Cardiac muscle cell (in vitro differentiated cells and primary cell): ENCODE measurements at regions not wholly inside any gene's neighbourhood (a gene's known extent, or its start where the extent isn't known, plus 50 kb on each side); places are given as distances from the start of the nearest gene placed in this dataset.
"Not testable (repeated sequence)": the region's sequence is repeated elsewhere in the genome, so short reads cannot be mapped to it uniquely, and the experiment has no call there.

Experiments
- DNase-seq, 2 donors: peaks; one replicate each; pipeline versions ENCODE4 v3.0.0 to v3.0.0-alpha.2; 2010 to 2017; ENCODE audit warnings: low read depth in 1 of 2, low spot score in 1 of 2
- H3K27ac ChIP-seq: fragments of 200-600 bp; sonication (generic); 2 replicates; pipeline ENCODE4 v1.5.1; 2016
- H3K27me3 ChIP-seq: fragments of 200-600 bp; sonication (generic); 2 replicates; pipeline ENCODE4 v1.6.0; 2016; ENCODE audit warnings: control low read depth
- H3K36me3 ChIP-seq: fragments of 200-600 bp; sonication (generic); 2 replicates; pipeline ENCODE4 v1.5.1; 2016; ENCODE audit warnings: control low read depth
- H3K4me1 ChIP-seq: fragments of 200-600 bp; sonication (generic); 2 replicates; pipeline ENCODE4 v1.8.1; 2017; ENCODE audit warnings: low read depth, mild to moderate bottlenecking, mixed run types
- H3K4me3 ChIP-seq: fragments of 200-600 bp; sonication (generic); 2 replicates; pipeline ENCODE4 v1.5.1; 2016; ENCODE audit warnings: mild to moderate bottlenecking
- H3K9me3 ChIP-seq: fragments of 200-600 bp; sonication (generic); 2 replicates; pipeline ENCODE4 v1.5.1; 2017; ENCODE audit warnings: low read depth, mild to moderate bottlenecking, control low read depth
- TF ChIP-seq, protein P1 (sequence below): IDR thresholded peaks from 2 replicates; pipeline ENCODE4 v1.5.1; 2012; ENCODE audit warnings: low read depth, mild to moderate bottlenecking, low read length

GRCh38 chr3:126287536-126288241 lies 69.5 kb downstream of the KLF15 start:
- H3K4me1 ChIP-seq = peaks cover 3% of the 10 kb centered on the region
- peak; percentile 77 to 85 for DNase-seq
- TF ChIP-seq, protein P1, sequence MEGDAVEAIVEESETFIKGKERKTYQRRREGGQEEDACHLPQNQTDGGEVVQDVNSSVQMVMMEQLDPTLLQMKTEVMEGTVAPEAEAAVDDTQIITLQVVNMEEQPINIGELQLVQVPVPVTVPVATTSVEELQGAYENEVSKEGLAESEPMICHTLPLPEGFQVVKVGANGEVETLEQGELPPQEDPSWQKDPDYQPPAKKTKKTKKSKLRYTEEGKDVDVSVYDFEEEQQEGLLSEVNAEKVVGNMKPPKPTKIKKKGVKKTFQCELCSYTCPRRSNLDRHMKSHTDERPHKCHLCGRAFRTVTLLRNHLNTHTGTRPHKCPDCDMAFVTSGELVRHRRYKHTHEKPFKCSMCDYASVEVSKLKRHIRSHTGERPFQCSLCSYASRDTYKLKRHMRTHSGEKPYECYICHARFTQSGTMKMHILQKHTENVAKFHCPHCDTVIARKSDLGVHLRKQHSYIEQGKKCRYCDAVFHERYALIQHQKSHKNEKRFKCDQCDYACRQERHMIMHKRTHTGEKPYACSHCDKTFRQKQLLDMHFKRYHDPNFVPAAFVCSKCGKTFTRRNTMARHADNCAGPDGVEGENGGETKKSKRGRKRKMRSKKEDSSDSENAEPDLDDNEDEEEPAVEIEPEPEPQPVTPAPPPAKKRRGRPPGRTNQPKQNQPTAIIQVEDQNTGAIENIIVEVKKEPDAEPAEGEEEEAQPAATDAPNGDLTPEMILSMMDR = no peak
- H3K27ac ChIP-seq = peak overlapping the region; percentile 72
- peaks cover 11% of the 10 kb centered on the region for H3K27me3 ChIP-seq
- peak overlapping the region; percentile 30 for H3K4me3 ChIP-seq
- H3K36me3 ChIP-seq = no peaks in the 10 kb centered on the region
- no peaks in the 10 kb centered on the region for H3K9me3 ChIP-seq

- Histone ChIP-seq H3K36me3 (no peaks in the 10 kb centered on the region), H3K27me3 (peaks cover 11% of the 10 kb centered on the region), H3K4me1 (peaks cover 3% of the 10 kb centered on the region), H3K27ac (peak overlapping the region; percentile 72), H3K9me3 (no peaks in the 10 kb centered on the region), H3K4me3 (peak overlapping the region; percentile 30)
- no peak for DNase-seq
- TF ChIP-seq, protein P1 = no peak
Observed at GRCh38 chr3:126287171-126287535, 70.1 kb downstream of the KLF15 start.

GRCh38 chr3:126285369-126285768 lies 71.8 kb downstream of the KLF15 start:
- TF ChIP-seq, protein P1 = no peak

DNA sequence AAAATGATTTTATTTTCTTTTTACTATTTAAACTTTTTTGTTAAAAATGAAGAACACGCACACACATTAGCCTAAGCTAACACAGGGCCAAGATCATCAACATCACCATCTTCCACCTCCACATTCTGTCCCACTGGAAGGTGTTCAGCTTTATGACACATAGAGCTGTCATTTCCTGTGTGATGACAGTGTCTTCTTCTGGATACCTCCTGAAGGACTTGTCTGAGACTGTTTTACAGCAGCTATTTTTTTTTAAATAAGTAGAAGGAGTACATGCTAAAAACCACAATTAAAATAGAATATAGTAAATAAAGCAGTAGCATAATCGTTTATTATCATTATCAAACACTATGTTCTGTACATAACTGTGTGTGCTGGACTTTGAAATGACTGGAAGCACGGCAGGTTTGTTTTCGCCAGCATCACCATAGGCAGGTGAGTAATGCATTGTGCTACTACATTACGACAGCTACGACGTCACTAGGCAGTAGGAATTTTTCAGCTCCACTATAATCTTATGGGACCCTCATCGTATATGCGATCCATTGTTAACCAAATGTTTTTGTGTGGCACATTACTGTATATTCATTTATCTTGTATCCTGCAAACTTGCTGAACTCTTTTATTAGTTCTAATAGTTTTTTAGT lies 72.8 kb downstream of the KLF15 start:
- Histone ChIP-seq H3K27me3 (peaks cover 11% of the 10 kb centered on the region), H3K27ac (no peak overlapping the region), H3K4me3 (no peak overlapping the region), H3K36me3 (no peaks in the 10 kb centered on the region), H3K9me3 (no peaks in the 10 kb centered on the region), H3K4me1 (peaks cover 3% of the 10 kb centered on the region)
- TF ChIP-seq, protein P1 = no peak
- peak in 1 of 2 donors; percentile 48 for DNase-seq

More at GRCh38 chr3:126285369-126285768, 71.8 kb downstream of the KLF15 start:
- Histone ChIP-seq H3K27me3 (peaks cover 11% of the 10 kb centered on the region), H3K9me3 (no peaks in the 10 kb centered on the region), H3K27ac (no peak overlapping the region), H3K4me3 (no peak overlapping the region), H3K4me1 (peaks cover 3% of the 10 kb centered on the region), H3K36me3 (no peaks in the 10 kb centered on the region)
- DNase-seq = no peak

DNA sequence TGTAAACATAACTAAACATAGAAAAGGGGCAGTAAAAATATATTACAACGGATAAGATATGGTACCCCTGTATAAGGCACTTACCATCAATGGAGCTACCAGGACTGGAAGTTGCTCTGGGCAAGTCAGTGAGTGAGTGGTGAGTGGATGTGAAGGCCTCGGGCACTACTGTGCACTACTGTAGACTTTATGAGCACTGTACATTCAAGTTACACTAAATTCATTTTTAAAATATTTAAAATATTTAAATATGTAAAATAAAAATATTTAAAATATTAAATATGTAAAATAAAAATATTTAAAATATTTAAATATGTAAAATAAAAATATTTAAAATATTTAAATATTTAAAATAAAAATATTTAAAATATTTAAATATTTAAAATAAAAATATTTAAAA lies 73.6 kb downstream of the KLF15 start:
- DNase-seq, H3K27me3 ChIP-seq, H3K4me1 ChIP-seq, H3K9me3 ChIP-seq, H3K4me3 ChIP-seq, H3K36me3 ChIP-seq, H3K27ac ChIP-seq: not testable (repeated sequence)

DNA sequence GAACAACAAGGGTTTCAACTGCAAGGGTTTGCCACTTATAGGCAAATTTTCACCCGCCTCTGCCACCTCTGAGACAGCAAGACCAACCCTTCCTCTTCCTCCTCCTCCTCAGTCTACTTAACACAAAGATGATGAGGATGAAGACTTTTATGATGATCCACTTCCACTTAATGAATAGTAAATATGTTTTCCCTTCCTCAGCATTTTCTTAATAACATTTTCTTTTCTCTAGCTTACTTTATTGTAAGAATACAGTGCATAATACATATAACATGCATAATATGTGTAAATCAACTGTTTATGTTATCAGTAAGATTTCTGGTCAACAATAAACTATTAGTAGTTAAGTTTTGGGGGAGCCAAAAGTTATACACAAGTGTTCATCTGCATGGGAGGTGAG lies 77.4 kb downstream of the KLF15 start:
- H3K36me3 ChIP-seq = no peaks in the 10 kb centered on the region
- no peaks in the 10 kb centered on the region for H3K4me1 ChIP-seq
- no peak overlapping the region for H3K27ac ChIP-seq
- no peaks in the 10 kb centered on the region for H3K9me3 ChIP-seq
- no peak for DNase-seq
- H3K27me3 ChIP-seq = no peaks in the 10 kb centered on the region
- TF ChIP-seq, protein P1 = no peak
- no peak overlapping the region for H3K4me3 ChIP-seq
